DND-41 (cell line): ENCODE measurements at regions not wholly inside any gene's neighbourhood (a gene's known extent, or its start where the extent isn't known, plus 50 kb on each side); places are given as distances from the start of the nearest gene placed in this dataset.

Experiments
- CTCF ChIP-seq: IDR thresholded peaks from 2 replicates; pipeline ENCODE4 v1.5.1; 2012; ENCODE audit warnings: borderline replicate concordance, low read length, moderate library complexity, mild to moderate bottlenecking; ENCODE audit not compliant: poor library complexity, severe bottlenecking; ENCODE audit errors: extremely low read depth
- EZH2 ChIP-seq: IDR thresholded peaks from 3 replicates; pipeline ENCODE4 v1.6.1; 2012; ENCODE audit warnings: borderline replicate concordance, low read depth, mild to moderate bottlenecking, moderate library complexity, low read length, inconsistent platforms; ENCODE audit not compliant: severe bottlenecking

GRCh38 chr2:196248467-196249094 is 77.2 kb upstream of the STK17B start:
- TF ChIP-seq CTCF, result no peak
- TF ChIP-seq EZH2, result no peak
